ENCODE measurements at regions not wholly inside any gene's neighbourhood (a gene's known extent, or its start where the extent isn't known, plus 50 kb on each side); places are given as distances from the start of the nearest gene placed in this dataset.

DNA sequence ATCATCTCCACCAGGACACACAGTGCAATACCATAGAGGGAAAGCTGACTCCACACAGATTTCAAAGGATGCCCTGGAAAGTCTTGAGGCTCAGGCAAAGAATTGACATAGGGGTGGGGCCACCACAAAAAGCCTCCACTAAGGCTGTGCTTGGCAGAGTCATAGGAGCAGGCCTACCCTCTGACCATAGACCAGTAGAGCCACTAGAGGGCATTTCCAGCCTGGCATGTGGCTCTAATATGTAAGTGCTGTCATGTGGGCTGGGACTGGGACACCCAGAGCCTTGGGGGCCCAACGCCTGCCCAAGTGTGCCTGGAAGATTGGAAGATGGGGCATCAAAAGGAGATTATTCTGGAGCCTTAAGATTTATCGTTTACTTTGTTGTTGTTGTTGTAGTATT lies 726.0 kb downstream of the DNAH5 start:
- TF ChIP-seq, protein P1, sequence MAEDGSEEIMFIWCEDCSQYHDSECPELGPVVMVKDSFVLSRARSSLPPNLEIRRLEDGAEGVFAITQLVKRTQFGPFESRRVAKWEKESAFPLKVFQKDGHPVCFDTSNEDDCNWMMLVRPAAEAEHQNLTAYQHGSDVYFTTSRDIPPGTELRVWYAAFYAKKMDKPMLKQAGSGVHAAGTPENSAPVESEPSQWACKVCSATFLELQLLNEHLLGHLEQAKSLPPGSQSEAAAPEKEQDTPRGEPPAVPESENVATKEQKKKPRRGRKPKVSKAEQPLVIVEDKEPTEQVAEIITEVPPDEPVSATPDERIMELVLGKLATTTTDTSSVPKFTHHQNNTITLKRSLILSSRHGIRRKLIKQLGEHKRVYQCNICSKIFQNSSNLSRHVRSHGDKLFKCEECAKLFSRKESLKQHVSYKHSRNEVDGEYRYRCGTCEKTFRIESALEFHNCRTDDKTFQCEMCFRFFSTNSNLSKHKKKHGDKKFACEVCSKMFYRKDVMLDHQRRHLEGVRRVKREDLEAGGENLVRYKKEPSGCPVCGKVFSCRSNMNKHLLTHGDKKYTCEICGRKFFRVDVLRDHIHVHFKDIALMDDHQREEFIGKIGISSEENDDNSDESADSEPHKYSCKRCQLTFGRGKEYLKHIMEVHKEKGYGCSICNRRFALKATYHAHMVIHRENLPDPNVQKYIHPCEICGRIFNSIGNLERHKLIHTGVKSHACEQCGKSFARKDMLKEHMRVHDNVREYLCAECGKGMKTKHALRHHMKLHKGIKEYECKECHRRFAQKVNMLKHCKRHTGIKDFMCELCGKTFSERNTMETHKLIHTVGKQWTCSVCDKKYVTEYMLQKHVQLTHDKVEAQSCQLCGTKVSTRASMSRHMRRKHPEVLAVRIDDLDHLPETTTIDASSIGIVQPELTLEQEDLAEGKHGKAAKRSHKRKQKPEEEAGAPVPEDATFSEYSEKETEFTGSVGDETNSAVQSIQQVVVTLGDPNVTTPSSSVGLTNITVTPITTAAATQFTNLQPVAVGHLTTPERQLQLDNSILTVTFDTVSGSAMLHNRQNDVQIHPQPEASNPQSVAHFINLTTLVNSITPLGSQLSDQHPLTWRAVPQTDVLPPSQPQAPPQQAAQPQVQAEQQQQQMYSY (CRISPR knock-in tag; IDR thresholded peaks at IDR 0.05): no peak
- TF ChIP-seq, protein P2, sequence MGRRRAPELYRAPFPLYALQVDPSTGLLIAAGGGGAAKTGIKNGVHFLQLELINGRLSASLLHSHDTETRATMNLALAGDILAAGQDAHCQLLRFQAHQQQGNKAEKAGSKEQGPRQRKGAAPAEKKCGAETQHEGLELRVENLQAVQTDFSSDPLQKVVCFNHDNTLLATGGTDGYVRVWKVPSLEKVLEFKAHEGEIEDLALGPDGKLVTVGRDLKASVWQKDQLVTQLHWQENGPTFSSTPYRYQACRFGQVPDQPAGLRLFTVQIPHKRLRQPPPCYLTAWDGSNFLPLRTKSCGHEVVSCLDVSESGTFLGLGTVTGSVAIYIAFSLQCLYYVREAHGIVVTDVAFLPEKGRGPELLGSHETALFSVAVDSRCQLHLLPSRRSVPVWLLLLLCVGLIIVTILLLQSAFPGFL (CRISPR knock-in tag; IDR thresholded peaks at IDR 0.05; ENCODE audit: borderline replicate concordance): no peak
- TF ChIP-seq, protein P3, sequence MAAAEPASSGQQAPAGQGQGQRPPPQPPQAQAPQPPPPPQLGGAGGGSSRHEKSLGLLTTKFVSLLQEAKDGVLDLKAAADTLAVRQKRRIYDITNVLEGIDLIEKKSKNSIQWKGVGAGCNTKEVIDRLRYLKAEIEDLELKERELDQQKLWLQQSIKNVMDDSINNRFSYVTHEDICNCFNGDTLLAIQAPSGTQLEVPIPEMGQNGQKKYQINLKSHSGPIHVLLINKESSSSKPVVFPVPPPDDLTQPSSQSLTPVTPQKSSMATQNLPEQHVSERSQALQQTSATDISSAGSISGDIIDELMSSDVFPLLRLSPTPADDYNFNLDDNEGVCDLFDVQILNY (CRISPR knock-in tag; IDR thresholded peaks at IDR 0.05): no peak
- TF ChIP-seq CREB1 (CRISPR knock-in tag; IDR thresholded peaks at IDR 0.05): no peak
- TF ChIP-seq, protein P4, sequence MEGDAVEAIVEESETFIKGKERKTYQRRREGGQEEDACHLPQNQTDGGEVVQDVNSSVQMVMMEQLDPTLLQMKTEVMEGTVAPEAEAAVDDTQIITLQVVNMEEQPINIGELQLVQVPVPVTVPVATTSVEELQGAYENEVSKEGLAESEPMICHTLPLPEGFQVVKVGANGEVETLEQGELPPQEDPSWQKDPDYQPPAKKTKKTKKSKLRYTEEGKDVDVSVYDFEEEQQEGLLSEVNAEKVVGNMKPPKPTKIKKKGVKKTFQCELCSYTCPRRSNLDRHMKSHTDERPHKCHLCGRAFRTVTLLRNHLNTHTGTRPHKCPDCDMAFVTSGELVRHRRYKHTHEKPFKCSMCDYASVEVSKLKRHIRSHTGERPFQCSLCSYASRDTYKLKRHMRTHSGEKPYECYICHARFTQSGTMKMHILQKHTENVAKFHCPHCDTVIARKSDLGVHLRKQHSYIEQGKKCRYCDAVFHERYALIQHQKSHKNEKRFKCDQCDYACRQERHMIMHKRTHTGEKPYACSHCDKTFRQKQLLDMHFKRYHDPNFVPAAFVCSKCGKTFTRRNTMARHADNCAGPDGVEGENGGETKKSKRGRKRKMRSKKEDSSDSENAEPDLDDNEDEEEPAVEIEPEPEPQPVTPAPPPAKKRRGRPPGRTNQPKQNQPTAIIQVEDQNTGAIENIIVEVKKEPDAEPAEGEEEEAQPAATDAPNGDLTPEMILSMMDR (IDR thresholded peaks at IDR 0.05): peak; percentile 17; the same call in 1 of the 2 replicates
- TF ChIP-seq, protein P5, sequence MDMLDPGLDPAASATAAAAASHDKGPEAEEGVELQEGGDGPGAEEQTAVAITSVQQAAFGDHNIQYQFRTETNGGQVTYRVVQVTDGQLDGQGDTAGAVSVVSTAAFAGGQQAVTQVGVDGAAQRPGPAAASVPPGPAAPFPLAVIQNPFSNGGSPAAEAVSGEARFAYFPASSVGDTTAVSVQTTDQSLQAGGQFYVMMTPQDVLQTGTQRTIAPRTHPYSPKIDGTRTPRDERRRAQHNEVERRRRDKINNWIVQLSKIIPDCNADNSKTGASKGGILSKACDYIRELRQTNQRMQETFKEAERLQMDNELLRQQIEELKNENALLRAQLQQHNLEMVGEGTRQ (CRISPR knock-in tag; IDR thresholded peaks at IDR 0.05): no peak
- TF ChIP-seq CBFB (CRISPR knock-in tag; IDR thresholded peaks at IDR 0.05; ENCODE audit: low read depth): no peak
- TF ChIP-seq, protein P6, sequence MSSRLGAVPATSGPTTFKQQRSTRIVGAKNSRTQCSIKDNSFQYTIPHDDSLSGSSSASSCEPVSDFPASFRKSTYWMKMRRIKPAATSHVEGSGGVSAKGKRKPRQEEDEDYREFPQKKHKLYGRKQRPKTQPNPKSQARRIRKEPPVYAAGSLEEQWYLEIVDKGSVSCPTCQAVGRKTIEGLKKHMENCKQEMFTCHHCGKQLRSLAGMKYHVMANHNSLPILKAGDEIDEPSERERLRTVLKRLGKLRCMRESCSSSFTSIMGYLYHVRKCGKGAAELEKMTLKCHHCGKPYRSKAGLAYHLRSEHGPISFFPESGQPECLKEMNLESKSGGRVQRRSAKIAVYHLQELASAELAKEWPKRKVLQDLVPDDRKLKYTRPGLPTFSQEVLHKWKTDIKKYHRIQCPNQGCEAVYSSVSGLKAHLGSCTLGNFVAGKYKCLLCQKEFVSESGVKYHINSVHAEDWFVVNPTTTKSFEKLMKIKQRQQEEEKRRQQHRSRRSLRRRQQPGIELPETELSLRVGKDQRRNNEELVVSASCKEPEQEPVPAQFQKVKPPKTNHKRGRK (CRISPR knock-in tag; IDR thresholded peaks at IDR 0.05; ENCODE audit: borderline replicate concordance): no peak
- TF ChIP-seq, protein P7, sequence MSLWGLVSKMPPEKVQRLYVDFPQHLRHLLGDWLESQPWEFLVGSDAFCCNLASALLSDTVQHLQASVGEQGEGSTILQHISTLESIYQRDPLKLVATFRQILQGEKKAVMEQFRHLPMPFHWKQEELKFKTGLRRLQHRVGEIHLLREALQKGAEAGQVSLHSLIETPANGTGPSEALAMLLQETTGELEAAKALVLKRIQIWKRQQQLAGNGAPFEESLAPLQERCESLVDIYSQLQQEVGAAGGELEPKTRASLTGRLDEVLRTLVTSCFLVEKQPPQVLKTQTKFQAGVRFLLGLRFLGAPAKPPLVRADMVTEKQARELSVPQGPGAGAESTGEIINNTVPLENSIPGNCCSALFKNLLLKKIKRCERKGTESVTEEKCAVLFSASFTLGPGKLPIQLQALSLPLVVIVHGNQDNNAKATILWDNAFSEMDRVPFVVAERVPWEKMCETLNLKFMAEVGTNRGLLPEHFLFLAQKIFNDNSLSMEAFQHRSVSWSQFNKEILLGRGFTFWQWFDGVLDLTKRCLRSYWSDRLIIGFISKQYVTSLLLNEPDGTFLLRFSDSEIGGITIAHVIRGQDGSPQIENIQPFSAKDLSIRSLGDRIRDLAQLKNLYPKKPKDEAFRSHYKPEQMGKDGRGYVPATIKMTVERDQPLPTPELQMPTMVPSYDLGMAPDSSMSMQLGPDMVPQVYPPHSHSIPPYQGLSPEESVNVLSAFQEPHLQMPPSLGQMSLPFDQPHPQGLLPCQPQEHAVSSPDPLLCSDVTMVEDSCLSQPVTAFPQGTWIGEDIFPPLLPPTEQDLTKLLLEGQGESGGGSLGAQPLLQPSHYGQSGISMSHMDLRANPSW (CRISPR knock-in tag; conservative IDR thresholded peaks at IDR 0.05; ENCODE audit: low read depth): no peak
- TF ChIP-seq FOXJ3 (CRISPR knock-in tag; IDR thresholded peaks at IDR 0.05; ENCODE audit: borderline replicate concordance): no peak

All from WTC11 (cell line).